H1 (cell line): ENCODE measurements at regions not wholly inside any gene's neighbourhood (a gene's known extent, or its start where the extent isn't known, plus 50 kb on each side); places are given as distances from the start of the nearest gene placed in this dataset.

Source experiments
- CTCF ChIA-PET: fragments of 300-600 bp; sonication (Branson Sonifier 250); formaldehyde crosslinking; loops from one replicate; lab custom pipeline; 2021; ENCODE audit not compliant: partially characterized antibody; lab: Charles Lee
- POLR2A ChIA-PET: fragments of 300-600 bp; sonication (Branson Sonifier 250); formaldehyde crosslinking; loops from one replicate; lab custom pipeline; 2021; ENCODE audit warnings: inconsistent platforms; ENCODE audit not compliant: partially characterized antibody; lab: Charles Lee
- DNase-seq, 2 experiments: peaks; one replicate each; pipeline versions ENCODE4 v3.0.0 to v3.0.0-alpha.2; 2010 to 2022; ENCODE audit warnings: low spot score in 2 of 2, low read depth in 1 of 2, mixed read lengths in 1 of 2
- FAIRE-seq: peaks from 2 replicates; lab custom pipeline; 2011; peaks lifted over from hg19 to GRCh38; lab: Jason Lieb, UNC
- H2AFZ ChIP-seq: 2 replicates; pipeline ENCODE4 v1.8.1; 2012; ENCODE audit warnings: low read length, inconsistent platforms
- H2AK5ac ChIP-seq: 2 replicates; pipeline ENCODE4 v1.6.1; 2013; ENCODE audit warnings: low read depth, low read length
- H2BK120ac ChIP-seq: replicated peaks from 2 replicates; pipeline ENCODE3; 2013; ENCODE audit warnings: low read depth, low read length, inconsistent platforms
- H2BK12ac ChIP-seq: 2 replicates; pipeline ENCODE4 v1.6.1; 2013; ENCODE audit warnings: low read depth, low read length
- H2BK15ac ChIP-seq: 2 replicates; pipeline ENCODE4 v1.6.1; 2013; ENCODE audit warnings: low read length
- H2BK20ac ChIP-seq: 2 replicates; pipeline ENCODE4 v1.6.1; 2013; ENCODE audit warnings: low read length
- H2BK5ac ChIP-seq: 2 replicates; pipeline ENCODE4 v1.6.1; 2013; ENCODE audit warnings: low read depth, low read length
- H3K14ac ChIP-seq: 2 replicates; pipeline ENCODE4 v1.6.1; 2013; ENCODE audit warnings: inconsistent platforms; ENCODE audit not compliant: insufficient read length
- H3K18ac ChIP-seq: 2 replicates; pipeline ENCODE4 v1.6.1; 2013; ENCODE audit warnings: low read length; ENCODE audit errors: extremely low read depth
- H3K23ac ChIP-seq: 2 replicates; pipeline ENCODE4 v1.6.1; 2013; ENCODE audit warnings: inconsistent platforms; ENCODE audit not compliant: insufficient read length
- H3K23me2 ChIP-seq: 2 replicates; pipeline ENCODE4 v1.6.1; 2013; ENCODE audit warnings: low read depth, low read length
- H3K27ac ChIP-seq: 2 replicates; pipeline ENCODE4 v1.6.1; 2011; ENCODE audit warnings: low read depth, low read length, inconsistent platforms
- H3K27me3 ChIP-seq, 4 experiments: replicated peaks in 1 of 4; 1 replicate in 1 of 4; 2 replicates in 3 of 4; pipeline versions ENCODE4 v1.6.1 to v1.8.1; 2011 to 2013; ENCODE audit warnings: low read length in 3 of 4, mild to moderate bottlenecking in 3 of 4, inconsistent platforms in 2 of 4, mixed read lengths in 2 of 4, moderate library complexity in 1 of 4; ENCODE audit not compliant: control insufficient read depth in 3 of 4, insufficient read depth in 3 of 4; ENCODE audit errors: extremely low read depth in 1 of 4
- H3K36me3 ChIP-seq, 4 experiments: 2 replicates each; pipeline versions ENCODE4 v1.6.1 to v1.8.1; 2011 to 2013; ENCODE audit warnings: mild to moderate bottlenecking in 4 of 4, low read length in 3 of 4, moderate library complexity in 2 of 4, control low read depth in 1 of 4, inconsistent platforms in 1 of 4; ENCODE audit not compliant: insufficient read depth in 4 of 4, control insufficient read depth in 2 of 4
- H3K4ac ChIP-seq: replicated peaks from 2 replicates; pipeline ENCODE3; 2013; ENCODE audit warnings: low read length, low read depth, mixed read lengths, inconsistent platforms; ENCODE audit not compliant: insufficient read length
- H3K4me1 ChIP-seq, 4 experiments: replicated peaks in 1 of 4; 1 replicate in 1 of 4; 2 replicates in 3 of 4; pipeline versions ENCODE4 v1.6.1 to v1.8.1; 2011 to 2013; ENCODE audit warnings: low read length in 3 of 4, inconsistent platforms in 2 of 4, mixed read lengths in 1 of 4; ENCODE audit not compliant: insufficient read depth in 4 of 4, control insufficient read depth in 3 of 4
- H3K4me2 ChIP-seq, 2 experiments: 2 replicates each; pipeline versions ENCODE4 v1.6.1 to v1.8.1; 2011 to 2013; ENCODE audit warnings: low read depth in 2 of 2, low read length in 2 of 2, control low read depth in 1 of 2, inconsistent platforms in 1 of 2, mild to moderate bottlenecking in 1 of 2; ENCODE audit not compliant: insufficient read depth in 1 of 2
- H3K4me3 ChIP-seq, 4 experiments: fragments of 200-600, 300-600 bp in 1 of 4; sonication (generic), shearing (Covaris generic), sonication (Bioruptor Twin) in 1 of 4; 2 replicates each; pipeline versions ENCODE4 v1.5.1 to v1.8.1; 2011 to 2016; ENCODE audit warnings: low read length in 4 of 4, low read depth in 3 of 4, control low read depth in 2 of 4, inconsistent platforms in 2 of 4, mild to moderate bottlenecking in 2 of 4, mixed read lengths in 1 of 4, moderate library complexity in 1 of 4; ENCODE audit not compliant: insufficient read depth in 2 of 4; ENCODE audit errors: extremely low read depth in 1 of 4
- H3K56ac ChIP-seq: replicated peaks from 2 replicates; pipeline ENCODE3; 2013; ENCODE audit warnings: low read depth, mild to moderate bottlenecking, mixed read lengths, low read length, inconsistent platforms; ENCODE audit not compliant: insufficient read length
- H3K79me1 ChIP-seq: 2 replicates; pipeline ENCODE4 v1.6.1; 2013; ENCODE audit warnings: low read depth, low read length, control low read depth
- H3K79me2 ChIP-seq, 2 experiments: 2 replicates each; pipeline versions ENCODE4 v1.6.1 to v1.8.1; 2012 to 2013; ENCODE audit warnings: low read length in 2 of 2, mild to moderate bottlenecking in 2 of 2, inconsistent platforms in 1 of 2; ENCODE audit not compliant: insufficient read depth in 2 of 2, control insufficient read depth in 1 of 2
- H3K9ac ChIP-seq, 4 experiments: replicated peaks in 1 of 4; 1 replicate in 1 of 4; 2 replicates in 3 of 4; pipeline versions ENCODE4 v1.6.1 to v1.8.1; 2011 to 2013; ENCODE audit warnings: low read depth in 3 of 4, low read length in 3 of 4, control low read depth in 2 of 4, mild to moderate bottlenecking in 2 of 4, moderate library complexity in 2 of 4, inconsistent platforms in 1 of 4; ENCODE audit errors: extremely low read depth in 1 of 4
- H3K9me3 ChIP-seq, 2 experiments: 2 replicates each; pipeline versions ENCODE4 v1.6.1 to v1.8.1; 2012 to 2013; ENCODE audit warnings: mild to moderate bottlenecking in 2 of 2, moderate library complexity in 2 of 2, control low read depth in 1 of 2, inconsistent platforms in 1 of 2, low read depth in 1 of 2, low read length in 1 of 2, mixed read lengths in 1 of 2; ENCODE audit not compliant: insufficient read depth in 2 of 2
- H4K20me1 ChIP-seq, 2 experiments: replicated peaks in 1 of 2; 2 replicates each; pipeline versions ENCODE3 to v1.8.1; 2011 to 2013; ENCODE audit warnings: inconsistent platforms in 2 of 2, low read length in 2 of 2, mild to moderate bottlenecking in 1 of 2; ENCODE audit not compliant: insufficient read depth in 2 of 2, control insufficient read depth in 1 of 2
- H4K5ac ChIP-seq: 2 replicates; pipeline ENCODE4 v1.6.1; 2013; ENCODE audit warnings: low read length, low read depth, mixed read lengths, inconsistent platforms; ENCODE audit not compliant: insufficient read length
- H4K8ac ChIP-seq: 2 replicates; pipeline ENCODE4 v1.8.0; 2013; ENCODE audit warnings: mild to moderate bottlenecking, moderate library complexity, low read length, inconsistent platforms; ENCODE audit not compliant: insufficient read depth; ENCODE audit errors: extremely low read depth
- H4K91ac ChIP-seq: replicated peaks from 2 replicates; pipeline ENCODE3; 2013; ENCODE audit warnings: low read length, mixed read lengths, inconsistent platforms; ENCODE audit not compliant: insufficient read length
- CEBPB ChIP-seq: IDR thresholded peaks from 2 replicates; pipeline ENCODE4 v1.6.1; 2012; ENCODE audit warnings: low read depth, low read length
- CTBP2 ChIP-seq: IDR thresholded peaks from 2 replicates; pipeline ENCODE4 v1.7.0; 2011; ENCODE audit warnings: borderline replicate concordance, mild to moderate bottlenecking, moderate library complexity, mixed read lengths, low read length; ENCODE audit not compliant: insufficient read depth, insufficient read length
- GABPA ChIP-seq: IDR thresholded peaks from 2 replicates; pipeline ENCODE4 v1.6.1; 2011; ENCODE audit warnings: mild to moderate bottlenecking, low read length, moderate library complexity, borderline replicate concordance; ENCODE audit not compliant: insufficient read depth
- NANOG ChIP-seq: IDR thresholded peaks from 2 replicates; pipeline ENCODE4 v1.6.1; 2011; ENCODE audit warnings: low read length, low read depth, mild to moderate bottlenecking, inconsistent platforms; ENCODE audit not compliant: insufficient read depth, poor library complexity, severe bottlenecking
- SIX5 ChIP-seq: IDR thresholded peaks from 2 replicates; pipeline ENCODE4 v1.6.1; 2011; ENCODE audit warnings: mild to moderate bottlenecking, low read depth, low read length
- SP2 ChIP-seq: IDR thresholded peaks from 2 replicates; pipeline ENCODE4 v1.6.1; 2012; ENCODE audit warnings: mild to moderate bottlenecking, low read length, inconsistent platforms
- WGBS, 2 experiments: shearing (Covaris generic) in 1 of 2; methylation state at CpG; one replicate each; pipeline versions ENCODE4 v1.1.6 to v1.1.7; 2013 to 2015; ENCODE audit warnings: low lambda C conversion rate in 2 of 2, mixed read lengths in 2 of 2, inconsistent platforms in 1 of 2, low coverage in 1 of 2, missing lambda C conversion rate in 1 of 2; ENCODE audit not compliant: insufficient replicate concordance in 2 of 2, insufficient coverage in 1 of 2, insufficient read length in 1 of 2; ENCODE audit errors: extremely low coverage in 1 of 2, missing lambda C conversion rate in 1 of 2; 5-methylcytosine and 5-hydroxymethylcytosine counted together

GRCh38 chr12:28066879-28067278 is 94.3 kb upstream of the PTHLH start:
- Histone ChIP-seq H2BK20ac (no peak overlapping the region), H3K79me2 (no peaks in the 10 kb centered on the region), H3K56ac (no peak overlapping the region), H4K20me1 (no peaks in the 10 kb centered on the region), H3K36me3 (no peaks in the 10 kb centered on the region), H3K14ac (no peak overlapping the region), H3K23ac (no peak overlapping the region), H4K91ac (no peak overlapping the region), H3K4ac (no peak overlapping the region), H2BK120ac (no peak overlapping the region), H3K18ac (no peak overlapping the region), H3K9ac (no peak overlapping the region), H3K79me1 (no peaks in the 10 kb centered on the region), H4K8ac (no peak overlapping the region), H3K27me3 (no peaks in the 10 kb centered on the region), H3K4me1 (no peaks in the 10 kb centered on the region), H3K27ac (no peak overlapping the region), H3K4me3 (no peak overlapping the region), H4K5ac (no peak overlapping the region), H3K9me3 (no peaks in the 10 kb centered on the region; a peak in 1 of 4 replicates), H3K23me2 (no peaks in the 10 kb centered on the region), H2BK12ac (no peak overlapping the region)
- ChIA-PET POLR2A (no interaction called here), CTCF (no interaction called here)
- no peak for DNase-seq
- TF ChIP-seq SP2 (no peak), CEBPB (no peak), CTBP2 (no peak), GABPA (no peak), NANOG (no peak), SIX5 (no peak)
- TF ChIP-seq, all 59 proteins: peak for 0
- H2BK15ac ChIP-seq: no peak overlapping the region
- H3K4me2 ChIP-seq: no peak overlapping the region
- H2AFZ ChIP-seq: peak overlapping the region; percentile 48; the same call in 1 of the 2 replicates
- no peak overlapping the region for H2AK5ac ChIP-seq
- 88% methylated on average over 1 of the region's 1 CpG; no CpG with 5 or more reads in 1 of the 2 experiments for WGBS, 2 experiments
- no peak for FAIRE-seq
- no peak overlapping the region for H2BK5ac ChIP-seq
